GM23248 (cell line): ENCODE measurements at regions not wholly inside any gene's neighbourhood (a gene's known extent, or its start where the extent isn't known, plus 50 kb on each side); places are given as distances from the start of the nearest gene placed in this dataset. TPM values are rescaled to one million over a fixed set of nuclear protein-coding genes. Genes with fewer than 3 reads are reported as not detected.
"Not testable (repeated sequence)": the region's sequence is repeated elsewhere in the genome, so short reads cannot be mapped to it uniquely, and the experiment has no call there.

Source experiments
- DNase-seq: peaks from one replicate; pipeline ENCODE4 v3.0.0-alpha.2; 2015
- H2AFZ ChIP-seq: fragments of 200-600 bp; sonication (generic); 2 replicates; pipeline ENCODE4 v1.6.1; 2016; ENCODE audit warnings: antibody characterized with exemption
- H3F3A ChIP-seq: fragments of 200-600 bp; sonication (generic); 2 replicates; pipeline ENCODE4 v1.6.1; 2016; ENCODE audit warnings: mild to moderate bottlenecking, antibody characterized with exemption, mixed run types; ENCODE audit not compliant: insufficient read depth
- H3K27ac ChIP-seq: fragments of 200-600 bp; sonication (generic); 2 replicates; pipeline ENCODE4 v1.5.1; 2016; ENCODE audit warnings: mild to moderate bottlenecking
- H3K27me3 ChIP-seq: fragments of 200-600 bp; sonication (generic); replicated peaks from 2 replicates; pipeline ENCODE4 v1.6.1; 2016; ENCODE audit warnings: mild to moderate bottlenecking; ENCODE audit not compliant: insufficient read depth
- H3K36me3 ChIP-seq: fragments of 200-600 bp; sonication (generic); 2 replicates; pipeline ENCODE4 v1.6.1; 2016; ENCODE audit warnings: low read depth, mild to moderate bottlenecking
- H3K4me1 ChIP-seq: fragments of 200-600 bp; sonication (generic); 2 replicates; pipeline ENCODE4 v1.6.1; 2016; ENCODE audit warnings: mild to moderate bottlenecking; ENCODE audit not compliant: insufficient read depth
- H3K4me2 ChIP-seq: fragments of 200-600 bp; sonication (generic); one replicate; pipeline ENCODE4 v1.6.1; 2016; ENCODE audit warnings: mild to moderate bottlenecking; ENCODE audit not compliant: unreplicated experiment
- H3K4me3 ChIP-seq: fragments of 200-600 bp; sonication (generic); 2 replicates; pipeline ENCODE4 v1.5.1; 2016; ENCODE audit warnings: mild to moderate bottlenecking
- H3K79me2 ChIP-seq: fragments of 200-600 bp; sonication (generic); 2 replicates; pipeline ENCODE4 v1.6.1; 2016; ENCODE audit warnings: mild to moderate bottlenecking; ENCODE audit not compliant: insufficient read depth
- H3K9ac ChIP-seq: fragments of 200-600 bp; sonication (generic); 2 replicates; pipeline ENCODE4 v1.6.1; 2016; ENCODE audit warnings: mild to moderate bottlenecking
- H3K9me2 ChIP-seq: fragments of 200-600 bp; sonication (generic); 2 replicates; pipeline ENCODE4 v1.6.1; 2016; ENCODE audit warnings: mixed run types, mild to moderate bottlenecking, moderate library complexity; ENCODE audit not compliant: insufficient read depth
- H3K9me3 ChIP-seq: fragments of 200-600 bp; sonication (generic); one replicate; pipeline ENCODE4 v1.6.1; 2017; ENCODE audit warnings: low read depth
- H4K20me1 ChIP-seq: fragments of 200-600 bp; sonication (generic); 2 replicates; pipeline ENCODE4 v1.6.0; 2016; ENCODE audit not compliant: insufficient read depth
- EZH2 ChIP-seq: fragments of 200-600 bp; sonication (generic); IDR thresholded peaks from 2 replicates; pipeline ENCODE4 v1.6.1; 2018; ENCODE audit warnings: antibody characterized with exemption, mild to moderate bottlenecking; ENCODE audit not compliant: insufficient read depth, poor library complexity, severe bottlenecking
- EZH2phosphoT487 ChIP-seq: fragments of 200-600 bp; sonication (generic); IDR thresholded peaks from 2 replicates; pipeline ENCODE4 v1.6.1; 2018; ENCODE audit warnings: antibody characterized with exemption, moderate library complexity, mild to moderate bottlenecking, low read depth; ENCODE audit not compliant: insufficient read depth
- WGBS, 2 experiments: methylation state at CpG; one replicate each; pipeline ENCODE4 v1.1.6; 2015 to 2017; ENCODE audit warnings: low lambda C conversion rate in 2 of 2, low coverage in 1 of 2; ENCODE audit errors: missing lambda C conversion rate in 2 of 2; 5-methylcytosine and 5-hydroxymethylcytosine counted together
- in situ Hi-C: fragments of 300-500 bp; cut with MboI; formaldehyde crosslinking; loops from 2 replicates; pipeline ENCODE4 v1.15.0; 2020
- microRNA-seq: library from miRNA; unstranded; fragments of <30 nt; microRNA quantifications from one replicate; pipeline ENCODE4, GENCODE V29; 2016; ENCODE audit warnings: borderline number of aligned reads
- small RNA-seq: library from RNA; depleted of rRNA; stranded (forward); fragments of <200 nt; gene quantifications from one replicate; pipeline ENCODE3, GENCODE V24; 2014; ENCODE audit warnings: low read depth, low replicate concordance

- Histone ChIP-seq H3K4me1 (peaks cover 5% of the 10 kb centered on the region; the same call in 1 of the 2 replicates), H4K20me1 (no peaks in the 10 kb centered on the region), H3K4me3 (peak overlapping the region; percentile 87), H3K36me3 (peaks cover 12% of the 10 kb centered on the region; the same call in 1 of the 2 replicates), H2AFZ (peak overlapping the region; percentile 99), H3K9me3 (no peaks in the 10 kb centered on the region), H3K9ac (peak overlapping the region; percentile 96), H3K9me2 (no peaks in the 10 kb centered on the region), H3K27me3 (no peaks in the 10 kb centered on the region), H3K27ac (peak overlapping the region; percentile 75), H3F3A (no peaks in the 10 kb centered on the region), H3K79me2 (peaks cover 35% of the 10 kb centered on the region), H3K4me2 (peak overlapping the region; percentile 98)
- TF ChIP-seq EZH2 (no peak), EZH2phosphoT487 (no peak)
- DNase-seq, result peak; percentile 21
- in situ Hi-C loops, result no loop called here
- 1 to 3% methylated on average over 6 of the region's 6 CpGs for WGBS, 2 experiments
Observed at GRCh38 chr17:77089124-77089490, 51.7 kb upstream of the SEC14L1 start.

DNA sequence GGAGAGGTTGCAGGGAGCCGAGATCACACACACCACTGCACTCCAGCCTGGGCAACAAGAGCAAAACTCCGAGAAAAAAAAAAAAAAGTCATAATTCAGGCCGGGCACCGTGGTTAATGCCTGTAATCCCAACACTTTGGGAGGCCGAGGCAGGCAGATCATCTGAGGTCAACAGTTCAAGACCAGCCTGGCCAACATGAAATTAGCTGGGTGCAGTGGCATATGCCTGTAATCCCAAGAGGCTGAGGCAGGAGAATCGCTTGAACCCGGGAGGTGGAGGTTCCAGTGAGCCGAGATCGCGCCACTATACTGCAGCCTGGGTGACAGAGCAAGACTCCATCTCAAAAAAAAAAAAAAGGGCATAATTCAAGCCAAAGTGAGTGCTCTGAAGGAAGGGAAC, 50.8 kb upstream of the SEC14L1 start:
- not testable (repeated sequence) for H3F3A ChIP-seq, H3K27me3 ChIP-seq, DNase-seq, H3K9me2 ChIP-seq, H3K4me1 ChIP-seq, H2AFZ ChIP-seq, H3K9me3 ChIP-seq, H4K20me1 ChIP-seq, H3K27ac ChIP-seq
- in situ Hi-C loops, result loop anchor here (10.0 kb wide), 2 partner anchors 105 to 135 kb away; no protein-coding TSS in a partner anchor
- Histone ChIP-seq H3K4me2 (peak overlapping the region; percentile 98), H3K4me3 (peak overlapping the region; percentile 87), H3K36me3 (peaks cover 15% of the 10 kb centered on the region; the same call in 1 of the 2 replicates), H3K9ac (peak overlapping the region; percentile 96), H3K79me2 (peaks cover 35% of the 10 kb centered on the region)
- WGBS, 2 experiments, result 85 to 87% methylated on average over 10 of the region's 10 CpGs

DNA sequence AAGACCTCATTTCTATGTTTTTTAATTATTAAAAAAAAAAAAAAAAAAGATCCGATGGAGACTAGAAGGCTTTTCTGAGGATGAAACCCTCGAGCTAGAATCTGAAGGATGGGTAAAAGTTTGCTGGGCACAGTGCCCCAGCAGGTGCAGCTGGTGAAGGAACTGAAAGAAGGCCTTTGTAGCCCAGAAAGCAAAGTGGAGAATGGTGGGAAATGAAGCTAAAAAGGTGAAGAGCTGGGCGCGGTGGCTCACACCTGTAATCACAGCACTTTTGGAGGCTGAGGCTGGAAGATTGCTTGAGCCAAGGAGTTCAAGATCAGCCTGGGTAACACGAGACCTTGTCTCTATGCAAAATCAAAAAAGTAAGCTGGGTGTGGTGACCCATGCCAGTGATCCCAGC, 50.3 kb upstream of the SEC14L1 start:
- H3K4me1 ChIP-seq, result peaks cover 6% of the 10 kb centered on the region; the same call in 1 of the 2 replicates

More for the DNA sequence above, 50.3 kb upstream of the SEC14L1 start:
- H4K20me1 ChIP-seq, result no peaks in the 10 kb centered on the region
- no peaks in the 10 kb centered on the region for H3K9me2 ChIP-seq
- H3K4me3 ChIP-seq, result no peak overlapping the region
- H3K9ac ChIP-seq, result no peak overlapping the region
- peaks cover 18% of the 10 kb centered on the region; the same call in 1 of the 2 replicates for H3K36me3 ChIP-seq
- no peaks in the 10 kb centered on the region for H3K9me3 ChIP-seq
- no peak overlapping the region for H3K4me2 ChIP-seq
- H3F3A ChIP-seq, result no peaks in the 10 kb centered on the region
- in situ Hi-C loops, result loop anchor here (10.0 kb wide), 2 partner anchors 104 to 134 kb away; no protein-coding TSS in a partner anchor
- H3K79me2 ChIP-seq, result peaks cover 35% of the 10 kb centered on the region
- TF ChIP-seq EZH2 (no peak), EZH2phosphoT487 (no peak)
- WGBS, 2 experiments, result 95 to 97% methylated on average over 5 of the region's 5 CpGs
- H3K27ac ChIP-seq, result no peak overlapping the region
- H3K27me3 ChIP-seq, result no peaks in the 10 kb centered on the region
- H2AFZ ChIP-seq, result no peak overlapping the region
- no peak for DNase-seq

Small RNAs in the stretch of these regions (microRNA-seq; reads per million reads assigned to microRNA genes)
- 3.1 reads per million for gene MIR6516

Small RNAs in the stretch of these regions (small RNA-seq; reads per million reads assigned to genes)
- not detected for gene RF00017
- gene SCARNA16, result not detected
